DND-41 (cell line): ENCODE measurements at regions not wholly inside any gene's neighbourhood (a gene's known extent, or its start where the extent isn't known, plus 50 kb on each side); places are given as distances from the start of the nearest gene placed in this dataset.

Experiments
- CTCF ChIP-seq: IDR thresholded peaks from 2 replicates; pipeline ENCODE4 v1.5.1; 2012; ENCODE audit warnings: borderline replicate concordance, low read length, moderate library complexity, mild to moderate bottlenecking; ENCODE audit not compliant: poor library complexity, severe bottlenecking; ENCODE audit errors: extremely low read depth
- EZH2 ChIP-seq: IDR thresholded peaks from 3 replicates; pipeline ENCODE4 v1.6.1; 2012; ENCODE audit warnings: borderline replicate concordance, low read depth, mild to moderate bottlenecking, moderate library complexity, low read length, inconsistent platforms; ENCODE audit not compliant: severe bottlenecking

- TF ChIP-seq CTCF: no peak
- no peak for TF ChIP-seq EZH2
Observed at GRCh38 chr16:6246266-6246665, 1086.4 kb upstream of the RBFOX1 start.
